ENCODE measurements at regions not wholly inside any gene's neighbourhood (a gene's known extent, or its start where the extent isn't known, plus 50 kb on each side); places are given as distances from the start of the nearest gene placed in this dataset.
"Not testable (repeated sequence)": the region's sequence is repeated elsewhere in the genome, so short reads cannot be mapped to it uniquely, and the experiment has no call there.

DNA sequence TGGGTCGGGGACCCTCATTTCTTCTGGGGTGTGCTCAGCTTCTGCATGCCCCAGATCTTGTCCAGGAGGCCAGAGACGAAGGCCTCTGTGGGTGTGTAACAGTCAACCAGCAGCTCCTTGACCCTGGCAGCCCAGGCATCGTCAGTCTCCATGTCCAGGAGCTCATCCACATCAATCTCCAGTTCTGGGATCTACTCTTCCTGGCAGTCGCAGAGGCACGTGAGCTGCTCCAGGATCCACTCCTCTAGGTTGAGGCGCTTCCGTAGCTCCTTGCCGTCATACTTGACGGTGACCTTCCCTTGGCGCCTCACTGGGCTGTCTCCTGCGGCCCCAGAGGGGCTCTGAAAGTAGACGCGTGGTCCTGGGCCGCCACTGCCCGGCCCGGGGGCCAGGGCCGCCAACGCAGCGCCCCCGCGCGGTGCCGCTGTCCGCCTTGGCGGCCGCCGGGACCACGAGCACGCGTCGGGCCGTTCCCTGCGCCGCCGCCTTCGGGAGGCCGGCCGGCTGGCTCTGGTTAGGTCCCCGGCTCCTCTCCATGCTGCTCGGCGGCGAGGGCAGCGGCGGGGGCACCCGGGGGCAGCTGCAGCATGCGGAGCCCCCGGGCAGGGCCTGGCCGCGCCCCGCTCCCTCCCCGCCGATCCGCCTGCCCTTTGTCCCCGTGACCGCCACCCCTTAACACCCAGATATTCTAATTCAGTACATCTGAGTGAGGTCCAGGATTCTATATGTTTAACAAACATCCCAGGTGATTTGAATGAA is 170.5 kb downstream of the SEPTIN7 start:
- DNase-seq (ENCODE audit: low read depth in 3 of 3): no peak

DNA sequence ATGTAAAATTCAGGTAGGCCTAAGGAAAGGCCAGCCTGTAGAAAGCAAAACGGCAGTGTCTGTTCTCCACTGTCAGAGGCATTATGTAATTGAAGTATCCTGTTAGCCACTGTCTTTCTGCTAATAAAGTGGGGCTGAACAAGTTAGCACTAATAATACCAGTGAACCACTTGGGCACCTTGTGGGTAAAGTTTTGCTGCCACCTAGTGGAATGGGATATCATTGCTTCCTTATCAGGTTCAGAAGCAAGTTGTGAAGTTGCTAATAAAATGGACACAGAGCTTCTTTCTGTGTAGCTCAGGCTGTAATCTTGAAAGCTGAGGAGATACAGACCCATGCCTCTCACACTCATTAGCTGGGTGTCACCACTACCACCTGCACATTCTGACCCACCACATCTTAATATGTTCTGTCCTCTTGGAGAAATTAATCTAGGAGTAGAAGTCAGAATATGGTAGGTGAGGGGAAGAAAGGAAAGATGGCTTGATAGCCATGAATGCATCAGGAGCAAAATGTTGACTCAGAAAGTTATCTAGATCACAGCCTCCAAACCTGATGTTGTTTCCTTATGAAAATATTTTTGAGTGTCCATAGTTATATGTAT is 175.1 kb downstream of the SEPTIN7 start:
- peak in 1 of 3 experiments; percentile 19 for DNase-seq (ENCODE audit: low read depth in 3 of 3)

DNA sequence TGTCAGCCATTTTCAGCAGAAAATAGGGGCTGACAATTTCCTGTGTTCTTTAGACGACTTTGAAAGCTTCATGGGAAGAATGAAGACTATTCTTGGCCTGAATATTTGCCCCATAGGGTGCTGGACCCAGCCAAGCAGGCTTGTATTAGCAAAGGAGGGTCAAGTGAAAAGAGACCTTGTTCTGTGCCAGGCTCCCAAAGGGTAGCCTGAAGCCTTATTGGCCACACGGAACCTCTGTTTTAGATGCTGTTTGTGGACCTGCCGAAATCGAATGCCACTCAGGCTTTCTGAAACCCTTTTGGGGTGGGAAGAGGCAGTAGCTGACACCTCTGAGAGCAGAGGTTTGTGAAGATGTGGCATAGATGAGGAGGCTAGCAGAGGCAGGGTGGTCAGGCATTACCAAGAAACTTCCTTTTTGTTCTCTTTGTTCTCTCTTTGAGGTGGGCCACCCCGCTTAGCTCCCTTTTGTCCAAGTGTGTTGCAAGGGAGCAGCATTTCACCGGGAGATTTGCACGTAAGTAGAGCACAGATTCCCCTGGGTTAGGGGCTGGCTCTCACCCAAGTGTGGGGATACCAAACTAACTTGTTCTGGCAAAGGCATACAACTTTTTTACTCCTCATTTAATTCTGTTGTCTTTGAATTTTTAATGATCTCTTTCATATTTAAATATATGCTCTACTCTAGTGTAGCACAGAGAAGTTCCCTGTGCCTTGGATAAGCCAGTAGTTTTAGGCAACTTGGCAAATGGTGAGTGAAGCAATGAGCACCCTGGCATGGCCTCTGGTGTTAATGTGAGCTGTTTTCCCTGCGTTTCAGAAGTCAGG is 174.0 kb upstream of the EEPD1 start:
- DNase-seq (ENCODE audit: low read depth in 3 of 3): not testable (repeated sequence)

GRCh38 chr7:35982600-35982999 is 170.5 kb upstream of the EEPD1 start:
- DNase-seq (ENCODE audit: low read depth in 3 of 3): no peak

DNA sequence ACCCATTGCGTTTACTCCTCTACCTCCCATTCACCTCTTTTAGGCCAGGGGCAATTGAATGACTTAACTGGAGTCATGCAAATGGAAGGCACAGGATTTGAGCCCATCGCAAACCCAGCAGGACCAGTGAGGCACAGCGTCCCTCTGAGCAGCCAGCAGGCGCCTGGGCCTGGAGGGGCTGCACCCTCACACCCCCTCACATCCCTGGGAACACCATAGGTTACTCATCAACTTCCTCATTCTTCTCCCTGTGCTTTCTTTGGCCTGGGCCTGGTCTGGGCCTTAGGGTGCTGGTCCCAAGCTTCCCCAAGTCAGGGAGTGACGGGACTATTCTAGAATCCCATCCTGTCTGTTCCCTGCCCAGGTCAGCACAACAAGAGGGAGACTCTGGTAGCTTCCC is 169.4 kb upstream of the EEPD1 start:
- no peak for DNase-seq (ENCODE audit: low read depth in 3 of 3)

GRCh38 chr7:35985126-35985754 is 167.8 kb upstream of the EEPD1 start:
- DNase-seq (ENCODE audit: low read depth in 3 of 3): peak; percentile 51 to 71 (median 59)

- no peak for DNase-seq (ENCODE audit: low read depth in 3 of 3)
These were observed 166.0 kb upstream of the EEPD1 start for GRCh38 chr7:35987016-35987415.

- DNase-seq (ENCODE audit: low read depth in 3 of 3): no peak
These were observed 164.9 kb upstream of the EEPD1 start for GRCh38 chr7:35988105-35988504.

- no peak for DNase-seq (ENCODE audit: low read depth in 3 of 3)
These were observed 164.2 kb upstream of the EEPD1 start for GRCh38 chr7:35988818-35989217.

DNA sequence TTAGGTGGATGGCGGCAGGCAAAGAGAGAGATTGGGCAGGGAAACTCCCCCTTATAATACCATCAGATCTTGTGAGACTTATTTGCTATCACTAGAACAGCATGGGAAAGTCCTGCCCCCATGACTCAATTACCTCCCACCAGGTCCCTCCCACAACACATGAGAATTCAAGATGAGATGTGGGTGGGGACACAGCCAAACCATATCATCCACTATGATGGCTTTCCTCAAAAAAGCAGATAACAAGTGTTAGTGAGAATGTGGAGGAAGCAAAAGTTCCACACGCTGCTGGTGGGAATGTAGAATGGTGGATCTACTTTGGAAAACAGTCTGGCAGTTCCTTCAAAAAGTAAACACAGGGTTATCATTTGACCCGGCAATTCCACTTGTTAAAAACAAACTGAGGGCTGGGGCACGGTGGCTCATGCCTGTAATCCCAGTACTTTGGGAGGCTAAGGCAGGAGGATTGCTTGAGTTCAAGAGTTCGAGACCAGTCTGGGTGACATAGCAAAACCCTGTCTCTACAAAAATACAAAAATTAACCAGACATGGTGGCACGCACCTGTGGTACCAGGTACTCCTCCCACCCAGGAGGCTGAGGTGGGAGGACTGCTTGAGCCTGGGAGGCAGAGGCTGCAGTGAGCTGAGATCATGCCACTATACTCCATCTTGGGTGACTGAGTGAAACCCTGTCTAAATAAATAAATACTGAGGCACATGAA is 161.4 kb upstream of the EEPD1 start:
- no peak for DNase-seq (ENCODE audit: low read depth in 3 of 3)

DNA sequence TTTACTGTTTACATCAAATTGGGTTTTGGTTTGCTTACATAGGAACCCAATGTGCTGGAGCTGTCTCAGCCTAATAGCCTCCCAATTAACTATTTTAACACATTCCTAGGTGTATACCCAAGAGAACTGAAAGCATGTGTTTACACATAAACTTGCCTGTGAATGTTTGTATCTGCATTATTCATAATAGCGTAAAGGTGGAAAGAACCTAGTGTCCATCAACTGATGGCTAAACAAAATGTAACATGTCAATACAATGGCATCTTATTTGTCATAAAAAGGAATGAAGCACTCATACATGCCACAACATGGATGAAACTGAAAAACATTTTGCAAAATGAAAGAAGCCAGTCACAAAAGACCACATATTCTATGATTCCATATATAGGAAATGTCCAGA is 160.6 kb upstream of the EEPD1 start:
- DNase-seq (ENCODE audit: low read depth in 3 of 3): no peak

GRCh38 chr7:35993113-35993512 is 159.9 kb upstream of the EEPD1 start:
- no peak for DNase-seq (ENCODE audit: low read depth in 3 of 3)

- DNase-seq (ENCODE audit: low read depth in 3 of 3): no peak
These were observed 159.1 kb upstream of the EEPD1 start for GRCh38 chr7:35993676-35994606.

DNA sequence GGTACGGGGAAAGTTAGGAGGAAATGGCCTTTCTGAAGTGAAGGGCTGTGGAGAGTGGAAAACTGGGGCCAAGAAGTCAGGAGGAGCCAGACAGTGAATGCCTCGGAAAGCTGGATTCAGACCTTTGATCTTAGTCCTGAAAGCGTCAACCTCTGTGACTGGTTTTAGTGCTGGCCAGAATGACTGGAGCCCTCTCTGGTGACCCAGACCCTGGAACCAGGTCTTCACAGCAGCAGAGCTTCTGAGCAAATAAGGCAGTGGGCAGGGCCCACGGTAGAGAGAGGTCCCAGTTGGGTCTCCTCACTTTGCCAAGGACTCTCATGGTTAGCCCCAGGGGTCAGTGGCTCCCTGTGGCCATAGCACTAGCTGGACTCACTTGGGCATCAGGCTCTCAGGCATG is 157.7 kb upstream of the EEPD1 start:
- DNase-seq (ENCODE audit: low read depth in 3 of 3): no peak

DNA sequence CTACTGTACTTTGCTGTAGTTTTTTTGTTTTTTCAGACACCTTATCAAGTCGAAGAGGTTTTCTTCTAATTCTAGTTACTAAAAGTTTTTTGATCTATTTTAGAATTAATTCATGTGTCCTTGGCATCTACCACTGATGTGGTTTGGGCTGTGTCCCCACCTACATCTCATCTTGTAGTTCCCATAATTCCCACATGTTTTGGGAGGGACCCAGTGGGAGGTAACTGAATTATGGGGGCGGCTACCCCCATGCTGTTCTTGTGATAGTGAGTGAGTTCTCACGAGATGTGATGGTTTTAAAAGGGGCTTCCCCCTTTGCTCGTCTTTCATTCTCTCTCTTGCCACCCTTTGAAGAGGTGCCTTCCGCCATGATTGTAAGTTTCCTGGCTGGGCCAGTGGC is 154.6 kb upstream of the EEPD1 start:
- DNase-seq (ENCODE audit: low read depth in 3 of 3): no peak

DNA sequence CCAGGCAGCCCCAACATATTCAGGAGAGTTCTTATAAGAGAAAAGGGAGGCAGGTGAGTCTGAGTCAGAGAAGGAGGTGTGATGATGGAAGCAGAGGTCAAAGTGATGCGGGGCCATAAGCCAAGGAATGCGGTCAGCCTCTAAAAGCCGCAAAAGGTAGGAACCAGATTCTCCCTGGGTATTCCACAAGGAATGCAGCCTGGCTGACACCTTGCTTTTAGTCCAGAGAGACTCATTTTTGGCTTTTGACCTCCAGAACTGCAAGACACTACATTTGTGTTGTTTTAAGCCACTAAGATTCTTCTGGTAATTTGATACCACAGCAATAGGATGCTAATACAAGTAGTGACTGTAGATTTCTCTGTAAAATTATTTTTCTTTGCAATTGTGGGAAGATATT is 151.5 kb upstream of the EEPD1 start:
- no peak for DNase-seq (ENCODE audit: low read depth in 3 of 3)

GRCh38 chr7:36002900-36003299 is 150.2 kb upstream of the EEPD1 start:
- no peak for DNase-seq (ENCODE audit: low read depth in 3 of 3)

DNA sequence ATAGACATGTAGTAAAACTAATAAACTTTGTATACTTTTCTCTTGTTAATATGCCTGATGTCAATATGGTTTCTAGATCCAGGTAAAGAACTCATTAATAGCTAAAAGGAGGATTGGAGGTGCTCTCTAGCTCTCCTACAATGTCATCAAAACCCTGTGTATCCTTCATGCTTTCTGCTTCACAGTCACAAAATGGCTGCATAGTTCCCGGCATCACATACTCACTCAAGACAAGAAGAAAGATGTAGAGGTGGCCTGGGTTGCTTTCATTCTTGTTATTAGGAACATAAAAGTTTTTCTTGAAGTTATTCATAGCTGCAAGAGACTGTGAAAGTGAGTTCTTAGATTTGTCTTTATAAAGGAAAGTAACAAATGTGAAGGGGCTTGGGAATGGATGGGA is 149.7 kb upstream of the EEPD1 start:
- no peak for DNase-seq (ENCODE audit: low read depth in 3 of 3)

DNA sequence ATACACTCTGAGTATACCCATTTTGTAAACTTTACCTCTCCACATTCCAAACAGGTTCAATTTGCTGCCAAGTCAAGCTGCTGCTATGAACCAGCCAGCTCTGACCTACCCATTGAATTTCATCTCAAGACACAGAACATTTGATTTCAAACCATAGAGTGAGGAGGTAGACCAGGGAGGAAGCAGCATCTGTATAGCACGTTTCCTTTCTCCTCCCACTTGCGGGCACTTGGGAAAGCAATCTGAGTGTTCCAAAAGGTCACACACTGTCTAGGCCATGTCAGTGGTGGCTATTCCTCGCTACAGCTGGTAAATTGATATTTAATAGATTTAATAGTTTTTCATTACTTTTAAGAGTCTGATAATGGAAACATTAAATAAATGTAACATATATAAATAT is 147.8 kb upstream of the EEPD1 start:
- DNase-seq (ENCODE audit: low read depth in 3 of 3): no peak

DNA sequence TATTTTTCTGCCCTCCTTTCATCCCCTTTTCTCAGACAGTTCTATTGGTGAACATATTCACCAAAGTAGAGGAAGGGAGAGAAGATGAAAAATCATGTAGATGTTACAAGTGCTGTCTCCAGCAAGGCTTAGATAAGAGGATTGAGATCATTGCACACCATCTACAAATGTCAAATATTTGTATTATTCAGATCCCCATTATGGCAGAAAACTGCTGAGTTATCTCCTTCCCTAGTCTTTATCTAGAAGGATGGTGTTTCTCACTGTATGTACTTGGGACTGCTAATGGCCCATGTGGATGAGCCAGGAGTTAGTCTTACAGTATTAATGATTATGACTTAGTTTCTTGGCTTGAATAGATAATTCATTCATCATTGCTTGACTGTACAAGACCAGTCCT is 147.2 kb upstream of the EEPD1 start:
- no peak for DNase-seq (ENCODE audit: low read depth in 3 of 3)

All from stimulated activated CD4-positive, alpha-beta T cell treated with anti-CD3 and anti-CD28 coated beads, TNF-alpha, amount 100 ng/mL, for 4 hours (primary cell).